PC-3 (cell line): ENCODE measurements at regions not wholly inside any gene's neighbourhood (a gene's known extent, or its start where the extent isn't known, plus 50 kb on each side); places are given as distances from the start of the nearest gene placed in this dataset.

ENCODE experiments used
- ATAC-seq: fragments of 200-7000 bp; cut with Tn5 transposase; 2 replicates; pipeline ENCODE4 v1.9.1; 2020; ENCODE audit warnings: mild to moderate bottlenecking, moderate library complexity
- BruUV-seq: library from RNA; stranded (reverse); fragments of 400-500 nt; replicated peaks from 2 replicates; lab custom pipeline; 2021; lab: Mats Ljungman, UMichigan
- CTCF ChIA-PET: fragments of 300-600 bp; sonication (Branson Sonifier 250); formaldehyde crosslinking; loops from one replicate; lab custom pipeline; 2022; ENCODE audit warnings: antibody characterized with exemption; lab: Charles Lee
- POLR2A ChIA-PET: fragments of 300-600 bp; sonication (Branson Sonifier 250); formaldehyde crosslinking; loops from one replicate; lab custom pipeline; 2022; ENCODE audit warnings: antibody characterized with exemption; ENCODE audit not compliant: unreplicated experiment; lab: Charles Lee
- DNase-seq: peaks from one replicate; pipeline ENCODE4 v3.0.0-alpha.2; 2015
- H2AFZ ChIP-seq: fragments of 300-600 bp; sonication (generic); 2 replicates; pipeline ENCODE4 v1.6.0; 2016; ENCODE audit warnings: antibody characterized with exemption, low read length
- H3F3A ChIP-seq: fragments of 300-600 bp; sonication (generic); one replicate; pipeline ENCODE4 v1.6.0; 2017; ENCODE audit warnings: antibody characterized with exemption, low read length, control low read depth, mild to moderate bottlenecking; ENCODE audit not compliant: unreplicated experiment
- H3K27ac ChIP-seq: fragments of 300-600 bp; sonication (generic); 2 replicates; pipeline ENCODE4 v1.5.1; 2016; ENCODE audit warnings: mild to moderate bottlenecking, low read length
- H3K27me3 ChIP-seq: fragments of 300-600 bp; sonication (generic); 2 replicates; pipeline ENCODE4 v1.6.1; 2016; ENCODE audit warnings: low read length, mixed read lengths
- H3K36me3 ChIP-seq: fragments of 300-600 bp; sonication (generic); 2 replicates; pipeline ENCODE4 v1.6.1; 2016; ENCODE audit warnings: low read depth, mixed run types, low read length, mixed read lengths
- H3K4me1 ChIP-seq: fragments of 300-600 bp; sonication (generic); 2 replicates; pipeline ENCODE4 v1.5.1; 2016; ENCODE audit warnings: low read length; ENCODE audit not compliant: insufficient read depth
- H3K4me2 ChIP-seq: fragments of 300-600 bp; sonication (generic); 2 replicates; pipeline ENCODE4 v1.6.0; 2016; ENCODE audit warnings: low read length
- H3K4me3 ChIP-seq: fragments of 300-600 bp; sonication (generic); 2 replicates; pipeline ENCODE4 v1.5.1; 2016; ENCODE audit warnings: mild to moderate bottlenecking, low read length, mixed read lengths
- H3K79me2 ChIP-seq: fragments of 300-600 bp; sonication (generic); 2 replicates; pipeline ENCODE4 v1.6.1; 2017; ENCODE audit warnings: low read length, mixed read lengths
- H3K9ac ChIP-seq: fragments of 300-600 bp; sonication (generic); 2 replicates; pipeline ENCODE4 v1.6.0; 2016; ENCODE audit warnings: mild to moderate bottlenecking, low read length
- H3K9me2 ChIP-seq: fragments of 300-600 bp; sonication (generic); replicated peaks from 2 replicates; pipeline ENCODE4 v1.6.1; 2016; ENCODE audit warnings: mixed run types, low read length, mixed read lengths
- H3K9me3 ChIP-seq: fragments of 300-600 bp; sonication (generic); 2 replicates; pipeline ENCODE4 v1.6.1; 2016; ENCODE audit warnings: low read length, mixed read lengths
- H4K20me1 ChIP-seq: fragments of 300-600 bp; sonication (generic); 2 replicates; pipeline ENCODE4 v1.6.1; 2016; ENCODE audit warnings: low read length, mixed read lengths
- EZH2 ChIP-seq: fragments of 300-600 bp; sonication (generic); IDR thresholded peaks from one replicate; pipeline ENCODE4 v1.6.1; 2017; ENCODE audit warnings: antibody characterized with exemption, mild to moderate bottlenecking, low read length; ENCODE audit not compliant: unreplicated experiment
- EZH2phosphoT487 ChIP-seq: fragments of 300-600 bp; sonication (generic); IDR thresholded peaks from 2 replicates; pipeline ENCODE4 v1.6.1; 2018; ENCODE audit warnings: mild to moderate bottlenecking, antibody characterized with exemption, low read length, borderline replicate concordance
- intact Hi-C: fragments of 100-400 bp; cut with micrococcal nuclease; formaldehyde crosslinking; loops from 2 replicates; pipeline ENCODE4 v1.9.0; 2023
- TF ChIP-seq, protein P1 (sequence below): fragments of 300-600 bp; sonication (generic); conservative IDR thresholded peaks from 2 replicates; pipeline ENCODE4 v1.5.1; 2017; ENCODE audit warnings: antibody characterized with exemption, low read depth, mild to moderate bottlenecking, low read length

DNA sequence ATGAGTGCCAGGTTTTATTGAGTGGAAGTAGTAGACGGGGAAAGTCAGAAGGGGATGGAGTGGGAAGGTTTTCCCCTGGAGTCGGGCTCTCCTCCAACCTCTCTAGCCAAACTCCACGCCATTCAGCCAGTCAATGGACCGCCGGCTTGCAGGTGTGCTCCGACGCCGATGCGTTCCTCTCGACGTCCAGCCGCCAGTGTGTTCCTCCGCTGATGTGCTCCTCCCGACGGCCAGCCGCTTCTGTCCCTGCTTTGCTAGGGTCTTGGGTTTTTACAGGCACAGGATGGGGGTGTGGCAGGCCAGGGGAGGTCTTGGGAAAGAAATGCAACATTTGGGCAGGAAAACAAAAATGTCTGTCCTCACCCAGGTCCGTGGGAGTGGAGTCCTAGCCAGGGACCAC lies 94.3 kb upstream of the TEX51 start:
- Histone ChIP-seq H3K27ac (no peak overlapping the region), H3F3A (no peaks in the 10 kb centered on the region), H3K27me3 (peaks cover 67% of the 10 kb centered on the region), H3K9ac (no peak overlapping the region), H3K9me3 (no peaks in the 10 kb centered on the region), H3K36me3 (no peaks in the 10 kb centered on the region), H3K9me2 (no peaks in the 10 kb centered on the region), H3K4me1 (no peaks in the 10 kb centered on the region), H2AFZ (no peak overlapping the region), H3K4me3 (no peak overlapping the region), H3K79me2 (no peaks in the 10 kb centered on the region), H3K4me2 (no peak overlapping the region), H4K20me1 (no peaks in the 10 kb centered on the region)
- intact Hi-C loops: no loop called here
- CTCF ChIA-PET: no interaction called here
- TF ChIP-seq EZH2phosphoT487 (no peak), EZH2 (no peak)
- TF ChIP-seq, protein P1, sequence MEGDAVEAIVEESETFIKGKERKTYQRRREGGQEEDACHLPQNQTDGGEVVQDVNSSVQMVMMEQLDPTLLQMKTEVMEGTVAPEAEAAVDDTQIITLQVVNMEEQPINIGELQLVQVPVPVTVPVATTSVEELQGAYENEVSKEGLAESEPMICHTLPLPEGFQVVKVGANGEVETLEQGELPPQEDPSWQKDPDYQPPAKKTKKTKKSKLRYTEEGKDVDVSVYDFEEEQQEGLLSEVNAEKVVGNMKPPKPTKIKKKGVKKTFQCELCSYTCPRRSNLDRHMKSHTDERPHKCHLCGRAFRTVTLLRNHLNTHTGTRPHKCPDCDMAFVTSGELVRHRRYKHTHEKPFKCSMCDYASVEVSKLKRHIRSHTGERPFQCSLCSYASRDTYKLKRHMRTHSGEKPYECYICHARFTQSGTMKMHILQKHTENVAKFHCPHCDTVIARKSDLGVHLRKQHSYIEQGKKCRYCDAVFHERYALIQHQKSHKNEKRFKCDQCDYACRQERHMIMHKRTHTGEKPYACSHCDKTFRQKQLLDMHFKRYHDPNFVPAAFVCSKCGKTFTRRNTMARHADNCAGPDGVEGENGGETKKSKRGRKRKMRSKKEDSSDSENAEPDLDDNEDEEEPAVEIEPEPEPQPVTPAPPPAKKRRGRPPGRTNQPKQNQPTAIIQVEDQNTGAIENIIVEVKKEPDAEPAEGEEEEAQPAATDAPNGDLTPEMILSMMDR: no peak
- POLR2A ChIA-PET: no interaction called here
- DNase-seq: no peak
- no TSS peak for BruUV-seq
- no peak for ATAC-seq

DNA sequence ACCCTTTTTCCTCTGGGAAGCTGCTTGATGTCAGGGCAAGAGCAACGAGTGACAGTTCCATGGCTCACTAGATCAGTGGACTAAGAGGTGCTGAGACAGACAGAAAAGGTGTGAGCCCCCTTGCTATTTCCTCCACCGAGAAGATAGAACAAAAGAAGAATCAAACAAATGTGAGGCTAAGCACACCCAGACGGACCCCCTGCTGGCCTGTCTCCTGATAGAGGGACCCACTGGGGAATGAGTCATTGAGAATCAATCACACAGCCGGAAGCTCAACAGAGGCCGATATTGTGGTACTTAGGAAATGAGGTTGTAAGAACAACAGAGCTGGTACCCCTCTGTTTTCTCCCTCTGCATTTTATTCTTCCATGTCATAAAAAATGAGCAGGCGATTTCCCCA lies 89.8 kb upstream of the TEX51 start:
- no TSS peak for BruUV-seq
- Histone ChIP-seq H3K27me3 (peaks cover 56% of the 10 kb centered on the region), H3K9me3 (no peaks in the 10 kb centered on the region), H3K4me3 (no peak overlapping the region), H3K36me3 (no peaks in the 10 kb centered on the region), H3F3A (no peaks in the 10 kb centered on the region), H2AFZ (no peak overlapping the region), H3K9ac (no peak overlapping the region), H4K20me1 (no peaks in the 10 kb centered on the region), H3K4me1 (no peaks in the 10 kb centered on the region), H3K9me2 (no peaks in the 10 kb centered on the region), H3K27ac (no peak overlapping the region), H3K4me2 (no peak overlapping the region), H3K79me2 (no peaks in the 10 kb centered on the region)
- ChIA-PET POLR2A (no interaction called here), CTCF (no interaction called here)
- intact Hi-C loops: no loop called here
- ATAC-seq: no peak
- DNase-seq: no peak
- TF ChIP-seq EZH2phosphoT487 (no peak), EZH2 (no peak)
- TF ChIP-seq, protein P1: no peak

GRCh38 chr2:126809340-126809739 lies 89.3 kb upstream of the TEX51 start:
- no peaks in the 10 kb centered on the region for H3K79me2 ChIP-seq
- no peak overlapping the region for H3K27ac ChIP-seq
- no peaks in the 10 kb centered on the region for H3K9me2 ChIP-seq
- H3K4me3 ChIP-seq: no peak overlapping the region
- no peaks in the 10 kb centered on the region for H3K4me1 ChIP-seq
- H2AFZ ChIP-seq: no peak overlapping the region
- BruUV-seq: no TSS peak
- intact Hi-C loops: no loop called here
- H3K9ac ChIP-seq: no peak overlapping the region
- TF ChIP-seq EZH2phosphoT487: no peak
- TF ChIP-seq EZH2: no peak
- TF ChIP-seq, protein P1: no peak
- H3K9me3 ChIP-seq: no peaks in the 10 kb centered on the region
- no peaks in the 10 kb centered on the region for H4K20me1 ChIP-seq
- CTCF ChIA-PET: no interaction called here
- H3K4me2 ChIP-seq: no peak overlapping the region
- H3F3A ChIP-seq: no peaks in the 10 kb centered on the region
- peaks cover 55% of the 10 kb centered on the region for H3K27me3 ChIP-seq
- no peaks in the 10 kb centered on the region for H3K36me3 ChIP-seq
- DNase-seq (no peak), ATAC-seq (no peak)
- POLR2A ChIA-PET: no interaction called here
